ENCODE measurements at regions not wholly inside any gene's neighbourhood (a gene's known extent, or its start where the extent isn't known, plus 50 kb on each side); places are given as distances from the start of the nearest gene placed in this dataset.
A peak's percentile ranks its signal among the peaks of the same experiment; 100 is the strongest.

DNA sequence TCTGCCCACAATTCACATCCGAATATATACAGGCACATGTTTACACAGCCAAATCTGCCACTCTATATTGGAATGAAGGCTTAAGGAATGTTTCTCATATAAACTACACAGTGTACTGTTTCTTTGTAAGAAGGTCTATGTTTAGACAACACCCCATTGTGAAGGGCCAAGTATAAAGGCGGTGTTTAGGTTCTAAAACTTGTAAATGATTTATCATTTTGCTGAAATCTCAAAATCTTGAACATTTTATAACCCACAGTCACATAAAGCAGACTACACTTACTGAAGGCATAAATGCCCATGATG, 94.0 kb downstream of the ZNF608 start:
- H4K20me1 ChIP-seq (ENCODE audit: insufficient read depth) = no peaks in the 10 kb centered on the region
- H3K9ac ChIP-seq (ENCODE audit: low read length) = no peak overlapping the region
- no peaks in the 10 kb centered on the region for H3K79me2 ChIP-seq (ENCODE audit: insufficient read depth, low read length)
- intact Hi-C loops (cut with micrococcal nuclease) = no loop called here
- RAD21 ChIA-PET (ENCODE audit: low non-redundant PET in 1 of 2, low total read pairs in 2 of 2, uncharacterized antibody in 2 of 2, unreplicated experiment in 2 of 2) = no interaction called here
- H3K4me2 ChIP-seq (ENCODE audit: low read length) = peak overlapping the region; percentile 91
- BruUV-seq (replicated peaks) = no TSS peak
- H3K4me1 ChIP-seq (ENCODE audit: control insufficient read depth in 1 of 2, insufficient read depth in 2 of 2, low read length in 2 of 2) = peaks cover 66 to 71% of the 10 kb centered on the region in 2 experiments
- POLR2A ChIA-PET = no interaction called here
- no peaks in the 10 kb centered on the region for H3K9me3 ChIP-seq (ENCODE audit: control insufficient read depth in 1 of 2, insufficient read depth in 1 of 2, low read depth in 1 of 2, low read length in 2 of 2)
- ATAC-seq = no peak
- no peak overlapping the region for H3K27ac ChIP-seq (ENCODE audit: low read depth, low read length)
- H3K27me3 ChIP-seq (ENCODE audit: insufficient read depth, low read length) = no peaks in the 10 kb centered on the region
- DNase-seq (ENCODE audit: low read depth, low spot score) = no peak
- H3K9me2 ChIP-seq (ENCODE audit: insufficient read depth) = no peaks in the 10 kb centered on the region
- TF ChIP-seq ELF1 (IDR thresholded peaks at IDR 0.05; ENCODE audit: borderline replicate concordance, low read depth) (no peak), ZFX (IDR thresholded peaks at IDR 0.05) (no peak), SIN3A (IDR thresholded peaks at IDR 0.05; ENCODE audit: low read depth) (no peak), CBX3 (IDR thresholded peaks at IDR 0.05; ENCODE audit: low read depth) (no peak), ZBTB33 (IDR thresholded peaks at IDR 0.05; ENCODE audit: extremely low read depth, insufficient replicate concordance, low read length) (no peak), POLR2AphosphoS5 (IDR thresholded peaks at IDR 0.05; ENCODE audit: low read depth, low read length) (no peak), EZH2 (IDR thresholded peaks at IDR 0.05) (no peak), EZH2phosphoT487 (IDR thresholded peaks at IDR 0.05; ENCODE audit: borderline replicate concordance) (no peak), ZNF274 (IDR thresholded peaks at IDR 0.05; ENCODE audit: low read depth, low read length) (no peak), YY1 (IDR thresholded peaks at IDR 0.05; ENCODE audit: extremely low read depth, insufficient replicate concordance, low read depth, low read length) (no peak), SP1 (IDR thresholded peaks at IDR 0.05; ENCODE audit: low read depth) (no peak)
- H3K36me3 ChIP-seq (ENCODE audit: control insufficient read depth in 1 of 2, insufficient read depth in 2 of 2, low read length in 2 of 2) = no peaks in the 10 kb centered on the region
- CTCF ChIA-PET = no interaction called here
- H2AFZ ChIP-seq (ENCODE audit: low read depth, low read length, poor library complexity, severe bottlenecking) = no peak overlapping the region
- no peak overlapping the region for H3K4me3 ChIP-seq (replicated peaks in 1 of 2; ENCODE audit: low read depth in 1 of 2, low read length in 2 of 2)

All from HCT116 (cell line).